Large intestine (tissue), 3 donors: ENCODE measurements at regions not wholly inside any gene's neighbourhood (a gene's known extent, or its start where the extent isn't known, plus 50 kb on each side); places are given as distances from the start of the nearest gene placed in this dataset.

Experiments
- DNase-seq, 2 donors: peaks; one replicate each; pipeline versions ENCODE4 v3.0.0 to v3.0.0-alpha.2; 2013
- H3K27ac ChIP-seq: one replicate; pipeline ENCODE4 v1.5.1; 2013; ENCODE audit warnings: low read length
- H3K27me3 ChIP-seq: 2 replicates; pipeline ENCODE4 v1.6.1; 2013; ENCODE audit warnings: low read length; ENCODE audit not compliant: control insufficient read depth, insufficient read depth
- H3K36me3 ChIP-seq: 2 replicates; pipeline ENCODE4 v1.6.1; 2013; ENCODE audit warnings: low read length; ENCODE audit not compliant: control insufficient read depth, insufficient read depth
- H3K4me1 ChIP-seq: one replicate; pipeline ENCODE4 v1.6.1; 2013; ENCODE audit warnings: low read length; ENCODE audit not compliant: control insufficient read depth, insufficient read depth
- H3K4me3 ChIP-seq: one replicate; pipeline ENCODE4 v1.5.1; 2013; ENCODE audit warnings: low read length
- H3K9me3 ChIP-seq: one replicate; pipeline ENCODE4 v1.6.1; 2013; ENCODE audit warnings: mild to moderate bottlenecking, low read depth, low read length, moderate library complexity; ENCODE audit not compliant: control insufficient read depth
- WGBS: methylation state at CpG from one replicate; pipeline ENCODE4 v1.1.5; 2013; ENCODE audit warnings: low lambda C conversion rate; ENCODE audit not compliant: insufficient coverage; 5-methylcytosine and 5-hydroxymethylcytosine counted together

DNA sequence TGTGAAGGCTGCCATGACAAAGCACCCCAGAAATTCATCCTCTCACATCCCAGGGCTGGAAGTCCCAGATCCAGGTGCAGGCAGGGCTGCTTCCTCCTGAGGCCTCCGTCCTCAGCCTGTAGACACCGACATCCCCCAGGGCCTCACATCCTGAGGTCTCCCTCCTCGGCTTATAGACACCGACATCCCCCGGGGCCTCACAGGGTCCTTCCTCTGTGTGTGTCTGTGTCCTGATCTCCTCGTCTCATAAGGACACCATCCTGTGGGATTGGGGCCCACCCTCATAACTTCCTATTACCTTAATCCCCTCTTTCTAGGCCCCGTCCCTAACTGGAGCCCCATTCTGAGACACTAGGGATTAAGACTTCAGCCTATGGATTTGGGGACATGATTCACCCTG is 92.0 kb upstream of the SNTG2 start:
- Histone ChIP-seq H3K36me3 (no peaks in the 10 kb centered on the region), H3K9me3 (no peaks in the 10 kb centered on the region), H3K27ac (no peak overlapping the region), H3K4me3 (no peak overlapping the region), H3K4me1 (peaks cover 11% of the 10 kb centered on the region), H3K27me3 (peaks cover 2% of the 10 kb centered on the region)
- 100% methylated on average over 1 of the region's 7 CpGs for WGBS
- DNase-seq: no peak

DNA sequence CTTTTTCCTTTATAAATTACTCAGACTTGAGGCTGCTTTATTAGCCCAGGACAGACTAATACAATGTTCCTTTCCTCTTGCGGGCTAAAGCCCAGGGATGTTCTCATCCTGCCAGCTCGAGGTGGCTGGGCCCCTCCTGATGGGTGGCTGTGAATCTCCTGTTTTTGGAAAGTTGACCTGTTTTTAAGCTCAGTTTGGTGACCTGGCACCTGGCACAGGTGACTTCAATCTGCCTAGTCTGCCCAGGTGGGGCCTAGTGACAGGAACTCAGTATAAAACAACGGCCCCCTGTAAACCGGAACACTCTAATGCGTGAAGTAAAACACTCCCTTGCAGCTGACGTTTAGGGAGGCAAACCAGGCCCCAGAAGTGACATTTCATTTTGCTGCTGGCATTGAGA is 92.7 kb upstream of the SNTG2 start:
- Histone ChIP-seq H3K9me3 (no peaks in the 10 kb centered on the region), H3K27ac (no peak overlapping the region), H3K36me3 (no peaks in the 10 kb centered on the region), H3K4me1 (peaks cover 11% of the 10 kb centered on the region), H3K27me3 (peaks cover 2% of the 10 kb centered on the region), H3K4me3 (no peak overlapping the region)
- no peak for DNase-seq
- no CpG with 5 or more reads among the region's 6 CpGs for WGBS

DNA sequence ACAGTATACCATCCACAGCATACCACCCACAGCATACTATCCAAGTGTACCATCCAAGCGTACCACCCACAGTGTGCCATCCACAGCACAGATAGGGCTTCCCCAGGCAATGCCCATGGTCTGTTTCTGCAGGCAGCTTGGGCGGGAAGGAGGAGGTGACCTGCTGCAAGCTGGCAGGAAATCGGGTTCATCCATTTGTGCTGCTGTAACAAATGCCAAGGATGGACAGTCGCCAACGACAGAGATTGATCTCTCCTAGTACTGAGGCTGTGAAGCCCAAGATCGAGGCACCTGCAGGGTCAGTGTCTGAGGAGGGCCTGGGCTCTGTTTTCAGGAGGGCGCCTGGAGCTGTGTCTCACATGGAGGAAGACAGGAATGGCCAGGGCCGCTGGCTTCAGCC is 93.6 kb upstream of the SNTG2 start:
- H3K4me1 ChIP-seq: peaks cover 11% of the 10 kb centered on the region
- H3K36me3 ChIP-seq: no peaks in the 10 kb centered on the region
- no peak overlapping the region for H3K27ac ChIP-seq
- H3K27me3 ChIP-seq: peaks cover 2% of the 10 kb centered on the region
- WGBS: no CpG with 5 or more reads among the region's 8 CpGs
- DNase-seq: no peak
- H3K9me3 ChIP-seq: no peaks in the 10 kb centered on the region
- H3K4me3 ChIP-seq: no peak overlapping the region

DNA sequence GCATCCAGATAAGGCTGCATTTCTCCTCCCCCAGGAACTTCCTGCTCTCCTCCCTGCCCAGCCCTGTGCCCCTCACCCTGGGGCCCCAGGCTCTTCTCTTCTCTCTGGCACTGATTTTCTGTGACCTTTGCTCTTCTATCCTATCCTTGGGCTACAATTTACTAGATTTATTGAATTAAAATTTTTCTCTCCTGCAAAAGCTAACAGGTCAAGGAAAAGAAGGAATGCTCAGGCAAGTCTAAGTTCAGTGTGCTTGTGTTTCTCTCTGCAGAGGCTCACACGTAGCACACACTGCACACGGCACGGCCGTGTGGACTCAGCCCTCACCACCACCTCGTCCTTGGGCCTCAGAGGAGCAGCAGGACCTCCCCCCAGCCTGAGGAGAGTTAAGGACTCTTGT is 94.2 kb upstream of the SNTG2 start:
- no peaks in the 10 kb centered on the region for H3K9me3 ChIP-seq
- no peak overlapping the region for H3K27ac ChIP-seq
- H3K36me3 ChIP-seq: no peaks in the 10 kb centered on the region
- no CpG with 5 or more reads among the region's 5 CpGs for WGBS
- peak; percentile 38 to 69 for DNase-seq
- H3K4me1 ChIP-seq: peaks cover 11% of the 10 kb centered on the region
- no peak overlapping the region for H3K4me3 ChIP-seq
- no peaks in the 10 kb centered on the region for H3K27me3 ChIP-seq

GRCh38 chr2:856041-856440 is 94.6 kb upstream of the SNTG2 start:
- Histone ChIP-seq H3K27ac (no peak overlapping the region), H3K9me3 (no peaks in the 10 kb centered on the region), H3K4me1 (peaks cover 11% of the 10 kb centered on the region), H3K36me3 (no peaks in the 10 kb centered on the region), H3K4me3 (no peak overlapping the region), H3K27me3 (no peaks in the 10 kb centered on the region)
- WGBS: 43% methylated on average over 2 of the region's 2 CpGs
- DNase-seq: no peak

DNA sequence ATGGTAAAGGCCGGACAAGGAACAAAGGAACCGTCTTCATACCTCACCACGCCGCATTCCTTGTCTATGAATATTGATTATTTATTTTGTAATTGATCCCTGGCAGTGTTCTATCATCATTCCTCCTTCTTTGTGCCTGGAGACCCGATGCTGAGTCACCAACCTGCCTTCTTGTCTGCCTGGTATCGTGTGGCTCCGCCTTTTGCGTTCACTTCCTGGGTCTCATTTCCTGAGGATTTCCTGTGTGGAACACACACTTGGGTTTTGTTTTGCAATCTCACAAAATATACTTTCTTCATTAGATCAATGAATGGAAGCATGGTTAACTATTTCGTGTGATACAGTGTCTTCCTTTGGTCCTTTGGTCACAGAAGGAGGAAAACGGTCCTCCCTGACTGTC is 95.5 kb upstream of the SNTG2 start:
- 100% methylated on average over 3 of the region's 10 CpGs for WGBS
- no peak overlapping the region for H3K27ac ChIP-seq
- no peaks in the 10 kb centered on the region for H3K36me3 ChIP-seq
- no peaks in the 10 kb centered on the region for H3K9me3 ChIP-seq
- H3K4me1 ChIP-seq: peaks cover 11% of the 10 kb centered on the region
- H3K27me3 ChIP-seq: no peaks in the 10 kb centered on the region
- H3K4me3 ChIP-seq: no peak overlapping the region
- DNase-seq: no peak

GRCh38 chr2:854460-854859 is 96.2 kb upstream of the SNTG2 start:
- H3K27ac ChIP-seq: no peak overlapping the region
- no CpG with 5 or more reads among the region's 3 CpGs for WGBS
- no peak overlapping the region for H3K4me3 ChIP-seq
- no peaks in the 10 kb centered on the region for H3K27me3 ChIP-seq
- no peaks in the 10 kb centered on the region for H3K9me3 ChIP-seq
- peaks cover 11% of the 10 kb centered on the region for H3K4me1 ChIP-seq
- DNase-seq: peak in 1 of 2 donors; percentile 43
- H3K36me3 ChIP-seq: no peaks in the 10 kb centered on the region

DNA sequence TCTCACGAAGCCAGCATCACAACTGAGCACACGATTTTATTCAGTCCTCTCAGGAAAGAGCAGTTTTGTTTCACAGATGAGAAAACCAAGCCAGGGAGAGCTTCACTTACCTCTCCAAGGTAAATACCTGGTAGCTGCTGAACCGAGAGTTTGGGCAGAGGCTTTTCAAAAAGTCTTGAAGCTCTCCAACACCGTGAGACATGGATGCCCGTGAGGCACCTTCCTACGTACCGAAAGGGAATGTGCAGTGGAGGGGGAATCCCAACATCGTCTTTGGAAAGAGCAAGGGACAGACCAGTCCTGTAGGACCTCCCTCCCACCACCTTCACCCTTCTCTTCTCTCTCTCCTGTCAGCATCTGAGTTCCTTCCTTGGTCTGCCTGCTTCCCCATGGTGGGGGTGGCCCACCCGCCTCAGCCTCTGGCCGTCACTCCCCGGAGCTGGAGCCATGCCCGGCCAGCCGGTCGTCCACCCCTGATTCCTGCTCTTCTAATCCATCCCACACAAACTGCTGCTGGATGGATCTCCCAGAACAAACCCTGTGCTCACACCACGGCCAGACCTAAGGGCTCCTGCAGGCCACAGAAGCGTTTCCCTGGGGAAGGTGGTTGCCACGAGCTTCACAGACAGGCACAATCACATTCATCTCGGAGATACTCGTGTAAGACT is 97.3 kb upstream of the SNTG2 start:
- Histone ChIP-seq H3K27ac (no peak overlapping the region), H3K4me1 (peaks cover 11% of the 10 kb centered on the region), H3K9me3 (no peaks in the 10 kb centered on the region), H3K27me3 (no peaks in the 10 kb centered on the region), H3K4me3 (no peak overlapping the region), H3K36me3 (no peaks in the 10 kb centered on the region)
- WGBS: no CpG with 5 or more reads among the region's 19 CpGs
- no peak for DNase-seq

GRCh38 chr2:852168-852567 is 98.5 kb upstream of the SNTG2 start:
- no peak for DNase-seq
- peaks cover 11% of the 10 kb centered on the region for H3K4me1 ChIP-seq
- no peaks in the 10 kb centered on the region for H3K36me3 ChIP-seq
- H3K4me3 ChIP-seq: no peak overlapping the region
- 100% methylated on average over 1 of the region's 6 CpGs for WGBS
- H3K9me3 ChIP-seq: no peaks in the 10 kb centered on the region
- no peaks in the 10 kb centered on the region for H3K27me3 ChIP-seq
- H3K27ac ChIP-seq: no peak overlapping the region

DNA sequence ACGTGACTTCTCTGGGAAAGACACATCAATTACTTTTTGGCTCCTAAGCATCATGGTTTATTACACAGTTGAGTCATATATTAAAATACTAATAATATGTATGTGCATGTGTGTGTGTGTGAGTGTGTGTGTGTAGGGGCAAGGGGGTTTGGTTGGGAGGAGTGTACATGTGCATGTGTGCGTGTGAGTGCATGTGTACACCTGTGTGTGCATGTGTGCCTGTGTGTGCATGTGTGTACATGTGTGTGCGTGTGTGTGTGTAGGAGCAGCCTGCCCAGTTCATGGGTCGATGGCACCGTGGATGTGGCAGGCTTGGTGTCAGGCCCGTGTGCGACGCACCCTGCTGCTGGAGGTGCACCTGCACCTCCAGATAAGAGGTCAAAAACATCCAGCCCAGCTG is 99.0 kb upstream of the SNTG2 start:
- no CpG with 5 or more reads among the region's 8 CpGs for WGBS
- Histone ChIP-seq H3K4me3 (no peak overlapping the region), H3K27me3 (no peaks in the 10 kb centered on the region), H3K9me3 (no peaks in the 10 kb centered on the region), H3K36me3 (no peaks in the 10 kb centered on the region), H3K27ac (no peak overlapping the region), H3K4me1 (peaks cover 6% of the 10 kb centered on the region)
- no peak for DNase-seq

DNA sequence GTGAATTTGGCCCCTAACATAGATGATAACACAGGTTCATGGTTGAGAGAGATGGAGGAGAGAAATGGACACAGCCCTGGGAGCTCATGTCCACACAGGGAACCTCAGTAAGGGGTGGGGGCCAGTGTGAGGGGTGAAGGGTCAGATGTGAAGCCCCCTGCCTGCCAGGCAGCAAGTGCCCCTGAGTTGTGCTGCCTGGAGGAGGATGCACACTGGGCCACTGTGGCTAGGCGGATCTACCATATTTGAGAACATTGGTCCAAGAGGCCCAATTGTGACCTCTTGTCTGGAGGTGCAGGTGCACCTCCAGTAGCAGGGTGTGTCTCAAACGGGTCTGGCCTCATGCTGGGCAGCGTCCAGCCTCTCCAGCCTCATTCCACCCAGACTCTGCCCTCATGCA is 99.6 kb upstream of the SNTG2 start:
- Histone ChIP-seq H3K4me3 (no peak overlapping the region), H3K27ac (no peak overlapping the region), H3K27me3 (no peaks in the 10 kb centered on the region), H3K4me1 (peaks cover 2% of the 10 kb centered on the region), H3K36me3 (no peaks in the 10 kb centered on the region), H3K9me3 (no peaks in the 10 kb centered on the region)
- no peak for DNase-seq
- no CpG with 5 or more reads among the region's 3 CpGs for WGBS
